SK-N-SH treated with all-trans-retinoic acid at 6 μM for 48 hours (cell line): ENCODE measurements at regions not wholly inside any gene's neighbourhood (a gene's known extent, or its start where the extent isn't known, plus 50 kb on each side); places are given as distances from the start of the nearest gene placed in this dataset.
"Not testable (repeated sequence)": the region's sequence is repeated elsewhere in the genome, so short reads cannot be mapped to it uniquely, and the experiment has no call there.

ENCODE experiments used
- RARB ChIP-seq: fragments of 250-450 bp; sonication (Bioruptor Pico); IDR thresholded peaks from 2 replicates; pipeline ENCODE4 v1.8.0; 2021; ENCODE audit warnings: mild to moderate bottlenecking, moderate library complexity
- TCF4 ChIP-seq: fragments of 250-450 bp; sonication (Bioruptor Pico); IDR thresholded peaks from 2 replicates; pipeline ENCODE4 v1.8.0; 2021; ENCODE audit warnings: mild to moderate bottlenecking, moderate library complexity, borderline replicate concordance
- TF ChIP-seq, protein P1 (sequence below): fragments of 250-450 bp; sonication (Bioruptor Pico); IDR thresholded peaks from 2 replicates; pipeline ENCODE4 v1.5.1; 2020; ENCODE audit warnings: low read depth, mild to moderate bottlenecking, moderate library complexity

DNA sequence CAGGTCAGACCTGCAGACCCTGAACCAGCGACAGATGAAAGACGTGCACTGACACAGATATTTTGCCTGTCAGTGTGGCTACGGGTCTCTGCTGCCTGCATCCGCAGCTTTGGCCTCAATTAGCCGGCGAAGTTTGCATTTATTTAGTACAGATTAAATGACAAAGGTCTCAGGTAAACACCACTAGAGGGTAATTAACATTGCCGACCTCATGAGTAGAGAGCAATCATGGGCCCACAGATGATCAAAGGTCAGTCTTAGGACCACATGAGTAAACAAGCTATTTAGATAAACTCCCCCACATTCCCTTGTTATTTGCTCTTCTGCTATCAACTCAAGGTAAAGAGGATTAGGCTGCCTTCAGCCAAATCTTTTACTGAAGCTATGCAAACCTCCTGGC, 248.1 kb upstream of the SEL1L start:
- not testable (repeated sequence) for TF ChIP-seq RARB, TCF4 (CRISPR knock-in tag)
- TF ChIP-seq, protein P1, sequence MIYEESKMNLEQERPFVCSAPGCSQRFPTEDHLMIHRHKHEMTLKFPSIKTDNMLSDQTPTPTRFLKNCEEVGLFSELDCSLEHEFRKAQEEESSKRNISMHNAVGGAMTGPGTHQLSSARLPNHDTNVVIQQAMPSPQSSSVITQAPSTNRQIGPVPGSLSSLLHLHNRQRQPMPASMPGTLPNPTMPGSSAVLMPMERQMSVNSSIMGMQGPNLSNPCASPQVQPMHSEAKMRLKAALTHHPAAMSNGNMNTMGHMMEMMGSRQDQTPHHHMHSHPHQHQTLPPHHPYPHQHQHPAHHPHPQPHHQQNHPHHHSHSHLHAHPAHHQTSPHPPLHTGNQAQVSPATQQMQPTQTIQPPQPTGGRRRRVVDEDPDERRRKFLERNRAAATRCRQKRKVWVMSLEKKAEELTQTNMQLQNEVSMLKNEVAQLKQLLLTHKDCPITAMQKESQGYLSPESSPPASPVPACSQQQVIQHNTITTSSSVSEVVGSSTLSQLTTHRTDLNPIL, result not testable (repeated sequence)
